ENCODE measurements at regions not wholly inside any gene's neighbourhood (a gene's known extent, or its start where the extent isn't known, plus 50 kb on each side); places are given as distances from the start of the nearest gene placed in this dataset.

DNA sequence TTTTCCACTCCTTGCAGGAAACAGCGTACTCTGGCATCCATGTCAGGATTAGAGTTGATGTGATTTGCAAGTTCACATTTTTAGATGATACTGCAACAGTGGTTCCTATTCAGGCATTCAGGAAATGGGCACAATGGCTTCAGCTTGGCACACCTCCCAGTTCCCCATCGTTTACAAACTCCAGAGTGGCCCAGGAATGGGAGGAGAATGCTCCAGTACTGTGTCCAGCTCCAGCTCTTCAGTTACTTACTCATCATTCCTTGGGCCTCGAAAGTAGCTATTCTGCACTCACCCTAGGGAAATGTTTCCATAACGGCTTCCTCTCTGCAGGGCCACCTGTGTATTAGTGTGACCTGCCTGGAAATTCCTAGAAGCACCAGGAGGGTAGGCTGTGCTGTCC, 239.7 kb upstream of the RGS6 start:
- DNase-seq: no peak

DNA sequence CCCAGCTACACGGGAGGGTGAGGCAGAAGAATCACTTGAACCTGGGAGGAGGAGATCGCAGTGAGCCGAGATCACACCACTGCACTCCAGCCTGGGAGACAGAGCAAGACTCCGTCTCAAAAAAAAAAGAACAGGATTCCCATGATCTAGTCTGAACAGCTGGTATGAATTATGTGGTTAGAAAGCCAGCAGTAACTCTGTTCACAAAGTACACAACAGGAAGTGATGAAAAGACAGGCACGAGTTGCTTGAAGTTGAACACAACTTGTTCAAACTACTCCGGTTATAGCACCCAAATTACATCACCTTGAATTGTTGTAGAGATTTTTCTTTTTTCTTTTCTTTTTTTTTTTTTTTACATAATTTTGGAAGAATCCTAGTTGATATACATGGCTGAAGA, 238.8 kb upstream of the RGS6 start:
- no peak for DNase-seq

DNA sequence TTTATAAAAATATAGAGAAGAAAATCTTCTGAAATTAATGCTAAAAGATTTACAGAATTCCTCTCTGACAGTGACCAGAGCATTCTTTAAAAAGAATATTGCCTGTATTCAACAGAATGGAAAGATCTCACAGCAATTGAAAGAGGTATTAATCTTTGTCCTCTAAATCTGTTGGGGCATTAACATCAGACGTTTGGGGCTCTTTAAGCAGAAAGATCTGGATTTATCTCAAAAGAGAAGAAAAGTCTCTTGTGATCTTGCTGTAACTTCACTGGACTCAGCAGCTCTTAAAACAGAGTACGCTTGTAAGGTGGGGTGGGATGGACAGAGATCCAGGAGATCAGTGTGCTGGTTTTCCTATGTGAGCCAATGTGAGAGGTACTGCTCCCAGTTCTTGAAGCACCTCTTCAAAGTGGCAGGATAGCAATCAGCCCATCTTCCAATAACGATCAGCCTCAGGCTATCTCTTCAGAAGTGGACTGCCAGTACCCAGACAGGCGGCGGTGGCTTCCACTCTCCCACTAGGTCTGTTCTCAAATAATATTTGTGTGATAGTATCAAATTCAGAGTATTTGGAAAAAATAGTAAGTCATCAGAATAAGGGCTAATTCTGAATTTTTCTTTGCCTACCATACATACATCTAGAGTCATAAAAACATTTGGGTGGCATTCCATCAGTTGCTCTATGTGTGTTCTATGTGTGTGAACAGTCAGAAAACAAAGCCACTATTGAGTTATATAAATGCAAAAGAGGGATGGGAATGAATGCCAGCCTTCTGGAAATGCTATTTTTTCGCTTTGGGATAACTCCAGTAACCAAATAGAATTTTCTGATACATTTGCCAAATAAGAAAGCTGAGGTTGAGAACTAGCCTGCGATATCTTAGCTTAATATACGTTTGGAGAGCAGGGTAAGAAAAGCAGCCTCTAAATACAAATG, 237.4 kb upstream of the RGS6 start:
- no peak for DNase-seq

DNA sequence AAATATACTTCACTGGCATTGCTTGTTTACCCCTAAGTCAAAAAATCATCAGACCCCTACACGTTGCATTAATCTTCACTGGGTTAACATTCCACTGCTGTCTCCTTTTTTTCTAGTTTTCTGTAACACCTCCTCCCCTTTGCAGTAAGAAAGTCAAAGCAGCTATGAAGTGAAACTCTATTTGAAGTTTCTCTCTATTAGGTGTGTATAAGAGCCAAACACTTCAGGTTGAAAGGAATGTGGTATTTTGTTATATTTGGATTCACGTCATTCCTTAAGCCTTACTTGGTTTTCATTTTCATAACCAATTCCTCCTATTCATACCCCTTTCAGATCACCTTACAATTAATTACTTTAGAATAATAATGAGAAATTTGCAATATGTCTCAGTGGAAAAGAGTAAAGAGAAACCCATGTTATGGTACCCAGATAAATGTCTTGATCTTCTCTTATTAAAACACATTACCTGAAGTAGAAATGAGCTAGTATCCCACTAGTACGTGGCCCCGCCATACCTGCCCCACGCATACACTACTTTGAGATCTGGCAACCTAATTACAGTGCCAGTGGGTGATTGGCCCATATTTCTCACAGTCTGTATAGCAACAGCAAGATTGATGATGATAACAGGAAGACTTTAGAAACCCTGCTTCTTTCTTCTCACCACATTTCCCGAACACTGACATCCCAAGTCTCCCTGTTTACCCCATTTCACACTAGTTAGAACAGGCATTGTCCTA, 236.4 kb upstream of the RGS6 start:
- no peak for DNase-seq

DNA sequence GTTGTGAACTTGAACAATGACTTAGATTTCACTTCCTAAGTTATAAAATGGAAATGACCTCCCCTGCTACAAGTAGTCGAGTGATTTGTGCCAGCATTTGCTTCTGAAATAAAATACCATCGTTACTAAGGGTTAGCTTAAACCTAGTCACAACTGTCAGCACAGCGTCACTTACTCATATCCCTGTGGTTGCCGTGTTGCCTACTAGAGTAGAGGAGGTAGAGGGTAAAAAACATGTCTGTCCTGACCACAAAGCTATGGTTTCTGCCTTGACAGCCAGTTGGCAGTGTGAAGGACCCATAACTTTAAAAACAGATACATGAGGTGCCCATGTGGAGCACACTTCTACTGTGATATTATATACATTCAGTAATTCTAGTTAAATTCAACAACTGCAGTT, 234.2 kb upstream of the RGS6 start:
- DNase-seq: no peak

DNA sequence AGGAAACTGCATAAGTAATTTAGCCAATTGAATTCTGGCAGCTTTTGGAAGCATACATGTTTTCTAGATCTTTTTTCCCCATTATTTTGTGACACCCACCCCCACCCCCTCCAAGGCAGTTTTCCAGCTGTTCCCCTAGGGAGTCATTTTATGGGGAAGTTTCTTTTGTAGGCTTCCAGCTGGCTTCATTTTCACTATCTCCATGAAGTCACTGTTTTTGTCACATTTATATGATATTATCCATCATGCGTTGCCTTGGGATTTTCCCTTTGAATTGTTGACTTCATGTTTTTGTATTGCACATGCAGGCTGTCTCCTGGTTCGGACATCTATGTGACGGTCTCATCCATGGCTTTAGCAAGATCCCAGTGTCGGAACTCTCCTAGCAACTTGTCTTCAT, 233.6 kb upstream of the RGS6 start:
- no peak for DNase-seq

DNA sequence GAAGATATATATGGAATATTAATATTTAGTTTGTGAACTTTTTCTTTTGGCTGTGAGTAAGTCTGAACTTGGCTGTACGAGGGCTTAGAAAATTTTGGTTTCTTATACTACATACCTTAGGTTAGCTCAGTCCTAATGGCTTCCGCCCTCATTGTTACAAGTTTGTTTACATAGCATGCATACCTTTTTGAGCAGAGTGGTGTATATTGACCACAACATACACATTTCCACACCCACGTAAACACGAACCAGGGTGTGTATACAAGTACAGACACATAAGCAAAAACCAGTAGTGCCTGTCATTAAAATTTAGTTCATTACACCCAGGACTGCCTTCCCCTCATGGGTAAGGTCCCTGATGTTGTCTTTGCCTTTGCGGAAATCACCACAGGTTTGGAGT, 230.2 kb upstream of the RGS6 start:
- no peak for DNase-seq

DNA sequence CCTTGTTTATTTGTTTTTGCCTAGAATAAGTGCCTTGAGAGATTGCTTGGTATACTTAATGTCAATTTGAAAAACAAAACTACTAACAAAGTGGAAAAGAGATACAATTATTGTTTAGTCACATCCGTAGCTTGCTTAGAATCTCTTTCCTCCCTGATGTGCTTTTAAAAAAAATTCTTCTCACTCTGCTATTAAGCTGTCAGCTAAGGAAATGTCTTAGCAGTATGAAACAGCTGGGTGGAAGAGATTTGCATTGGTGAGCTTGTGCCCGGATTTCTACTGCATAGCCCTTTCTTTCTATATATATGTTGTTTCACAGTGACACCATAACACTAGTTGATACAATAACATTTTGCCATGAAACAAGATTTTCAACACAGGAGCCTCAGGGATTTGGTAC, 229.4 kb upstream of the RGS6 start:
- DNase-seq: no peak

DNA sequence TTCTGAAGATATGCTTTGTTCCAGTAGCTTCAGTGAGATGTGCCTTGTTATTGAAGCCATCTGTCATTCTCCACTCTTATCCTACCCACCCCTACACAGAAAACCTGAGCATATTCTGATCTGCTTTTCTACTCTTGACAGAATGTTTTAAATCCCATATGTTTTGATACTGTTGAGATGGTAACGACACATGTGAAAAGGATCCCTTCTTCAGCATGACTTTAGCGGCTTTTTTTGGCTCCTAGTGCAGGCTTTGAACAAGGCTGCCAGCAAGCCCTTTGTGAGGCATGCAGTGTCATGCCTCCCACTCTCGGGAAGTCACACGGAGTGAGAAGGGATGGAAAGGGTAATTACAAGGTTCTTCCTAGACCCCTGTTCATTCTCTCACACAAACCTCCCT, 228.8 kb upstream of the RGS6 start:
- DNase-seq: no peak

DNA sequence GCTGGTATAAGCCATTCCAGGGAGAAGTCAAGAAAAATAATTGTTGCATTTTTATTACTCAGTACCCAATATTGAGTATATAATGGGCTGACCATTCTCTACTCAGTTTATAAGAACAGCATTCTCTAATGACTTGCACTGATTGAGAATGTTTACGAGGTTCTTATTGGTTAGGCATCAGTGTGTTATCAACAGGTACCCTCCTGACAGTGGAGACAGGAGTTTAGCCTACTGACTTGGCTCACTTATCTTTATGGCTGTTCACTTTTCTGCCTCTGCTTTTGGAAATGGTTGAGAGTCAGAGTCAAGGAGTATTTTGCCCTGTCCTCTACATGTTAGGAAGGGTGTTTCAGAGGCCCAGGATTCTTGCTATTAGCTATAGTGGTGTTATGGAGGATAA, 228.0 kb upstream of the RGS6 start:
- DNase-seq: no peak

DNA sequence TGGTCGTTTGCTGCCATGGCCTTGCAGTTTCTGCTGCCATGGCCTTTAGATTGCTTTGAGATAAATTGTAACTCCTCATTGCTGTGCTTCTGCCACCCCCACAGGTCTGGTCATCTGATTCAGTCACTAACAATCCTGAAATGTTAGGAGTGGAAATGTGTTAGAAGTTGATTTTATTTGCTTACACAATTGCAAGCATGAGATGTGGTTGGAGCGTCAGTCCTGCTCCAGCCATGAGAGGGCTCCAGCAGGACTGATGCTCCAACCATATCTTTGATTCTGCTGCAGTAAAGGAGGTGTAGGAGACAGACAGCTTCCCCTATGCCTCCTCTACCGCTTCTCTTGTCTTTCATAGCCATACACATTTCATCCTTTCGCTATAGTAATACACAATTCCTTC, 226.8 kb upstream of the RGS6 start:
- no peak for DNase-seq

DNA sequence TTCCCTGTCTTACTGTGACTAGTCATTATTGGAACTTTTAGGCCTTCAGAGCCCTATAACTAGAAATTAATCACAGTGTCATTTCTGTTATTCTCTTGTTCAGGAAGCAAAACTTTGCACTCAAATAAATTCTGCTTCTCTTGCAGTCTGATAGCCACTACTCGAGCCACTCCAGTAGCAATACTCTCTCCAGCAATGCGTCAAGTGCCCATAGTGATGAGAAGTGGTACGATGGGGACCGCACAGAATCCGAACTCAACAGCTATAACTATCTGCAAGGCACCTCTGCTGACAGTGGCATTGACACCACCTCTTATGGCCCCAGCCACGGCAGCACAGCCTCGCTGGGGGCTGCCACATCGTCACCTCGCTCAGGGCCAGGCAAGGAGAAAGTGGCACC, 223.2 kb upstream of the RGS6 start:
- no peak for DNase-seq

DNA sequence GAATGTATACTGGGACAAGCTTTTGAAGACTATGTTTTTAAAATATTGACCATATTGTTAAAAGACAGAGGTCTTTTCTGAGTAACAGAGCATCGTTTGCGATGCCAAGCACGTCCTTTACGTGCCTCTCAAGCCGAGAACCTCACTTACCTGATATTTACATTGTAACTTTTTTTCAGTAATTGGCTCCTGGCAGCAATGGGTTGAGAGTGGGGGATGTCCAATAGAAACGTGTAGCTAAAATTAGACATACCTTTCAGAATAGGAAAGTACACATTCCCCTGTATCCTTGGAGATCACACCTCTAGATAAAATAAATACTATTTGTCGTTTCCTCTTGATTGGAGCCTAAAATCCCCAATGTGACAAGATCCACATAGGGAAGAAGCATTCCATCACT, 222.2 kb upstream of the RGS6 start:
- peak; percentile 59 for DNase-seq

DNA sequence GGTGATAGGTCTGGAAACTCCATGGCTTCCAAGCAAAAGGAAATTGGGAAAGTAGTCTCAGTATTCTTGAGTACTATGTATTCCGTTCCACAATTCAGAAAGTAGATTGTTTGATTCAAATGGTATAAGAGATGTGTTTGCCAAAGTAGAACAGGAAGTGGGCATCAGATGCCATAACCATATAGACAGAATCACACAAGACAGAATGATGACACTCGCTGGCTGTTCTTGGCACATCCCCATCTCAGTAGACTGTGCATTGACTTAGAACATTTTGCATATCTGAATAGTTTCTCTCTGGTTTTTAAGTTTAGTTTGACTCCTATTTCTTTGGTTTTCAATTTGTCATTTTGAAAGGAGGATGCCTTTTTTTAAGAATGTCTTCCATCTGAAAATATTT, 221.1 kb upstream of the RGS6 start:
- DNase-seq: no peak

DNA sequence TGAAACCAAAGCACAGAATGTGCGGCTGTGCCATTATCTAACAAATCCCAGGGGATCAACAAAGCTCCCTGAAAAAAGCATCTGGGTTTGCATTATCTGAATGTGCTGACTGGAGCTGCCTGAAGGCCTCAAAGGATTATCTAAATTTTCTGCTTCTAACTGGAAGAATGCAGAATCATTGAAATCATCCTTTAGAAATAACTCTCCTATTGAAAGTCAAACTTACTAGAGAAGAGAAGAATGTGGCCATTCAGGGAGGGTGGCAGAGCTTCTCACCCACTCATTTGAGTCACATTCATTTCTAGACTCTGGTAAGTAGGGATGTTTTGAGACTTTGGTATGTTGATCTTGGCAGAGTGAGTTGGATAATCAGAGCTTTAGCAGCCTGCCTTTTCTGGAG, 220.6 kb upstream of the RGS6 start:
- DNase-seq: no peak

DNA sequence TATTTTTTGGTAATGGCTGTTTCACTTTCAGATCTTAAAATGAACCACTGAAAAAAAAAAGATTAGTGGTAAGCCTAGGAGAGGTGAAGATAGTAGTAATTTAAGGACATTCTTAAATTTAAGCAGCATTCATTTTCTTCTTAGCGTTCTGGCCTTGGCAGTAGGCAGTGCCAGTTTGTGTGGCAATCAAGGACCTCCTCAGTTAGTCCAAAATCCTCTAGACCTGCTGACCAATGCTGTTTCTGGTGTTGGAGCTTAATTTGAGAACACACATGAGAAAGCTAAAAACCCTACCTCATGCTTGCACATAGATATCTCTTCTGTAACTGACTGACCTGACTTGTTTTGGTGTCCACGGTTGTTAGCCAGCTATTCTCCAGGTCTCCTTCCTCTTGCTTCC, 219.8 kb upstream of the RGS6 start:
- DNase-seq: no peak

DNA sequence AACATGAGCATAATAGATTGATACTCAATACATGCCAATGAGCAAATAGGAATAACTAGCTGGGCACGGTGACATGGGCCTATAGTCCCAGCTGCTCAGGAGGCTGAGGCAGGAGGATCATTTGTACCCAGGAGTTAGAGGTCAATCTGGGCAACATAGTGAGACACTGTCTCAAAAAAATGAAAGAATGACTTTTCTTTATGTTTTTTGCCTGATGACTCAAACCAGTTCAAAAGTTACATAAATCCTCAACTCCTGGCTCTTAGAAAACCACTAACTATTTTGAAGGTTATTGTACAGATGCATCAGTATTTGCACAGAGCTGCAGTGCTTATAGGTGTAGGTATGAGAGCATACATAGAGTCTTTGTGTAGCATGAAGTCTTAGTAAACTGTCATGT, 219.2 kb upstream of the RGS6 start:
- DNase-seq: no peak

DNA sequence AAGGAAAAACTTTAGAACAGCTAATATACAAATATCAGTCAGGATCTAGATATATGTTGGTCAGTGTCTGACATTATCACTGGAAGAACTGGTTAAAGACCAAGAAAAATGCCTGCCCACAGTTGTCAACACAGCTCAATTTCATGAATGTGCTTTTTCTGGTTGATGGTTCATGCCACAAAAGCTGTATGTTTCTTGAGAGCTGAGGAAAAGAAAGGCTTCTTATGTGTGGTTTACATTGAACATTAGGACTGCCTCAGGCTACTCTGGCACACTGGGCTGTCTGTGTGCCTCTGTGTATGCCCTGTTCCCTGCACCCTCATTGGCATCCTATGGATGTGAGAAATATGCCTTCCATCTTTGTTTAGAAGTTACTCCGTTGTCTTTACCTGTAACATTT, 218.8 kb upstream of the RGS6 start:
- DNase-seq: no peak

DNA sequence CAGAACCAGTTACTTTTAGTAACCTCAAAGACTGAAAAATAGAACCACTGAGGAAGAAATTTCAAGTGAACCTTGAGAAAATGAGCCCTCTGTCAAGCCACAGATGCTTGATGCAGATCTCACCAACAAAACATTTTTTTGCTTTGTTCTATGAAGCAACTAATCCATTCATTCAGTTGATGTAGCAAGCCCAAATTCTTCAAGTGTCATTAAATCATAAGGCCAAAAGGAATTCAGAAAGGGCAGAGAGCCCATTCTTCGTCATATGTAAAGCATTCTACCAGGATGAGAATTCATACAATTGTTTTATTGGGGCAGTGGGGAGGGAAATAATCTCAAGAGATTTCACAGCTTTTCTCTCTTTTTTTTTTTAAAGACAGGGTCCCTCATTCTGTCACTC, 218.0 kb upstream of the RGS6 start:
- no peak for DNase-seq

DNA sequence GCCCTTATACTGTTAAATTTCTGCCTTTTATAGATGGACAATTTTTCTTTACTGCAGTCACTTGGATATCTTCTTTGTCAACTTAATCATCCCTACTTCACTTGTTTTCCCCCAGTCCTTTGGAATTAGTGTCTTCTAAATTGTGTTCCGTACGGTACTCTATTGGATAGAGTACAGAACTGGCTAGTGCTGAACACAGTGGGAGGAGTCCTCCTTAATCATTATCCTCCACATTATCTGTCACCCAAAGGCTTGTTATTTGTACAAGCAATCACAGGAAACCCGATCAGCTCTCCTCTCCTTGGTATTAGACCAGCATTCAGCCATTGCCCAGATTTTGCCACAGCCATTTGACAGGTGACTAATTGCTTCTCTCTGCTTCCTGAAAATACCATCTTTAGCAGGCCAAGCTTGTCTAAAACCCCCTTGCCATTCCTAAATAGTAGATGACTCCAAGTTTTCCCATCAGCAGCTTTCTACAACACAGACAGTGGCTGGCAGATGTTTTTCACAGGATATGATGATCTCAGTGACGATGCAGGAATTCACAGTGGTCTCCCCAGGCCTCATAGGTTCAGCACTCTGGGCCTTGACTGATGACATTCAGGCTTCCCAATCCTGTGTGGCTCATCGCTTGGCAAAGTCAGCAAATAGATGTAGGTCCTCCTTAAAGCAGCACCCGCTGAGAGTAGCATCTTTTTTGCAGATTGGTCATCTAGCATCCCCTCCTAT, 216.0 kb upstream of the RGS6 start:
- DNase-seq: no peak

DNA sequence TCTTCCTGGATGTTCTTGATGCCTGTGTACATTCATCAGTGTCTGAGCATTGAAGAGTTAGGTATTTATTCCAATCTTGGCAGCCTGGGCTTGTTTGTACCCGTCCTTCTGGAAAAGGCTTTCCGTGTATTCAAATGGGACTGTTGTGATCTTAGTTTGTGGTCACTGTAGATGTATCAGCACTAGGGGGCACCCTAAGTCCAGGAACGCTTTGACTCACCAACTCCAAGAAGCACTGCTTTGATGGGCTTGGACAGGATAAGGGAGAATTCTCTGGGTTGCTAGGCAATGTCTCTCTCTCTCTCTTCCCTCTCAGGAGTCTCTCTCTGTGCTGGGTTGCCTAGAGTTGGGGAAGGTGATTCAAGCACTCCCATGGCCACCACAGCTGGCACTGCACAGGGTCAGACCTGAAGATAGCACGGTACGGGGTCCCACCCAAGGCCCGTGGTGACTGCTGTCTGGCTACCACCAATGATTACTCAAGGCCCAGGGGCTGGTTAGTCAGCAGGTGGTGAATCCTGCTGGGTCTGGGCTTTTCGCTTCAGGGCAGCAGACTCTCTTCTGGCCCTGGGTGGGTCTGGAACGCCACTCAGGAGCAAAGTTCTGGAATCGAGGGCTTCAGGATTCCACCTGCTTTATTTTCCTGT, 211.1 kb upstream of the RGS6 start:
- DNase-seq: no peak

DNA sequence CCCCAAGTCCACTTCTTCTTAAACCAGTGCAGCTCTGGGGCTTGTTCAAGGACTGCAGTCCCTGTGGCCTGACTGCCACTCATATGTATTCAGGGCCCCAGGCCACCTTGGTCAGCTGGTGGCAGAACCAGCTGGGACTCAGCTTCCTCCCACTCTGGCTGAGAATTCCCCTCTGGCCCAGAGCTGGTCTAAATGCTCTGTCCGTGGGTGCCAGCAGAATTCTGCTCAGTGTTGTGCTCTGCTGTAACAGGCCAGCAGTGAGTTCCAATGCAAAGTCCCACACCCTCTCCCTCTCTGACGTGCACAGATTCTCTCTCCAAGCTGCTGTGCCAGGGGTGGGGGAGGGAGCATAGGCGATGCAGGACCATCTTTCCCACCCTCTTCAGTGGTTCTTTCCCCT, 210.4 kb upstream of the RGS6 start:
- DNase-seq: no peak

DNA sequence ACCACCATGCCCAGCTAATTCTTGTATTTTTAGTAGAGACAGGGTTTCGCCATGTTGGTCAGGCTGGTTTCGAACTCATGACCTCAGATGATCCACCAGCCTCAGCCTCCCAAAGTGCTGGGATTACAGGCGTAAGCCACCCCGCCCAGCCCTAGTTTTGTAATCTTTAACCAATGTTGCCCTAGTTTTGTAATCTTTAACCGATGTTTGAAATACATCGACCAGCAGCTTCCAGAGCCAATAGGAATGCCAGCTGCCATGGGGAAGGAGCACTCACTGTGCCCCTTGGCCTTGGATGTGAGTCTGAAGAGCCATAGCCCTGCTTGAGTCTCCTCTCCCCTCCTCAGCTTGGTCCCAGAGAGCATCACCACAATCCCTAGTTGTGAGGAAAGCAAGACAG, 209.3 kb upstream of the RGS6 start:
- no peak for DNase-seq

All from NCI-H774 (cell line).